ENCODE measurements at regions not wholly inside any gene's neighbourhood (a gene's known extent, or its start where the extent isn't known, plus 50 kb on each side); places are given as distances from the start of the nearest gene placed in this dataset.
"Not testable (repeated sequence)": the region's sequence is repeated elsewhere in the genome, so short reads cannot be mapped to it uniquely, and the experiment has no call there.

DNA sequence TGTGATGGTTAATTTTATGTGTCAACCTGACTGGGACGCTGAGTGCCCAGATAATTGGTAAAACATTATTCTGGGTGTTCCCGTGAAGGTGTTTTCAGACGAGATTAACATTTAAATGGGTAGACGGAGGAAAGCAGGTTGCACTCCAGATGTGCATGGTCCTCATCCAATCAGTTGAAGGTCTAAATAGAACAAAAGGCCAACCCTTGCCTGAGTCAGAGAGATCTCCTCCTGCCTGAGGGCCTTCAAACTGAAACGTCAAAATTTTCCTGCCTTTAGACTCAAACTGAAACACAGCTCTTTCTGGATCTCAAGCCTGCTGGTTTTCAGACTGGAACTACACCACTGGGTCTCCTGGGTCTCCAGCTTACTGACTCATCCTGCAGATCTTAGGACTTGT, 73.5 kb downstream of the NPIPA8 start:
- DNase-seq = not testable (repeated sequence)

DNA sequence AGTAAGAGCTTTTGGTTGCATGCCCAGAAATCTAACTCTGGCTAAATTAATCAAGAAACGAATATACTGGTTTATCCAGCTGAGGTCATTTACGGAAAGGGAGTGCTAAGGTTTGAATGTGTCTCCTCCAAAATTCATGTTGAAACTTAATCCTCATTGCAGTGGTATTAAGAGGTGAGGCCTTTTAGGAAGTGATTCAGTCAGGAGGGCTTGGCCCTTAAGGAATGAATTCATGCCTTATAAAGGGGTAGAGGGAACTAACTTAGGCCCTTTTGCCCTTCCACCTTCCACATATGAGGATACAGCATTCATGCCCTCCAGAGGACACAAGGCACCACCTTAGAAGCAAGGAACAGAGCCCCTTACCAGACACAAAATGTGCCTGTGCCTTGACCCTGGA, 74.7 kb downstream of the NPIPA8 start:
- DNase-seq = not testable (repeated sequence)

- not testable (repeated sequence) for DNase-seq
Observed at GRCh38 chr16:18259496-18260176, 76.9 kb downstream of the NPIPA8 start.

GRCh38 chr16:18252943-18253342, 83.6 kb downstream of the NPIPA8 start:
- not testable (repeated sequence) for DNase-seq

GRCh38 chr16:18230505-18230904, 106.0 kb downstream of the NPIPA8 start:
- not testable (repeated sequence) for DNase-seq

DNA sequence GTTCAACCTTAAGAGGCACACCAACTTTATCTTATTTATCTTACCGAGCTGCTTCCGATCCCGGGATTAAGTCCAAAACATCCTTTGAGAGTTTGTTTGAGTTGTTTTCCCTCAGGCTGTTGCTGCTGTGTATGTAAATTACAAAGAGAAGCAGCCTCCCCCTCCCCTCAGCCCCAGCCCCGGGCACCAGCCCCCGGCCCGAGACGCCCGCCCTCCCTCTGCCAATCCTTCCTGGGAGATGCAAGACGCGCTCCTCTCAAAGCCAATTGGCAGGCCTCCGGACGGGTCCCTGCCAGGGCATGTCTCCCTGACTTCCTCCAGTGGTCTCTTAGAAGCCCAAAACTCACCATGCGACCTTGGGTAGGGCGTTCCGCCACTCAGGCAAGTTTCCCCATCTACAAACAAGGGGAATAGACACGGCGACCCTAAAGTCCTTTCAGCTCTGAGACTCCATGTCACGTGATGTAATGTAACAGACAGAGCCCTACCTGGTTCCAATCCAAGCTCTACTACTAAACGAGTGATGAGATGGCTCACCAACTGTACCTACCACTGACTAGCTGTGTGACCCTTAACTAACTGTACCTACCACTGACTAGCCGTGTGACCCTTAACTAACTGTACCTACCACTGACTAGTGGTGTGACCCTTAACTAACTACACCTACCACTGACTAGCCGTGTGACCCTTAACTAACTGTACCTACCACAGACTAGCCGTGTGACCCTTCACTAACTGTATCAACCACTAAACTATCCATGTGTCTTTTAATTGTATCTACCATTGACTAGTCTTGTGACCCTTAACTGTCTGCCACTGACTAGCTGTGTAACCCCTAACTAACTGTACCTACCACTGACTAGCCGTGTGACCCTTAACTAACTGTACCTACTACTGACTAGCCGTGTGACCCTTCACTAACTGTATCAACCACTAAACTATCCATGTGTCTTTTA, 114.2 kb downstream of the NPIPA8 start:
- not testable (repeated sequence) for DNase-seq

DNA sequence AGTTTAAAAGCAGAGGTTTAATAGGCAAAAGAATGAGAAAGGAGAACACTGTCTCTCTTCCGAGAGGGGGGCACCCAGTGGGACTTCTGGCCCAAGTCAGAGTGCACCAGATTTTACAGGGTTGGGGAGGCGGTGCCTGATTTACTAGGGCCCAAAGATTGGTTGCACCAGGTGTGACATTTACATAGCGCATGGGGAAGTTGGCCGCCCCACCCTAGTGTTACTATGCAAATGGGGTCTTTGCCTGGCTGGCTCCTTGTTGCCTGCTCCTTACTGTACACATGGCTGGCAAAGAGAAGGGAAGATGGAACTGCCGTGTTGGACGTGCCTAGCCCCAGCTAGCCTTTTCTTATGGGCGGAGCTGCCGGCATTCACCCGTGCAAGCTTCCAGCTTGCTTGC, 118.8 kb downstream of the NPIPA8 start:
- not testable (repeated sequence) for DNase-seq

DNA sequence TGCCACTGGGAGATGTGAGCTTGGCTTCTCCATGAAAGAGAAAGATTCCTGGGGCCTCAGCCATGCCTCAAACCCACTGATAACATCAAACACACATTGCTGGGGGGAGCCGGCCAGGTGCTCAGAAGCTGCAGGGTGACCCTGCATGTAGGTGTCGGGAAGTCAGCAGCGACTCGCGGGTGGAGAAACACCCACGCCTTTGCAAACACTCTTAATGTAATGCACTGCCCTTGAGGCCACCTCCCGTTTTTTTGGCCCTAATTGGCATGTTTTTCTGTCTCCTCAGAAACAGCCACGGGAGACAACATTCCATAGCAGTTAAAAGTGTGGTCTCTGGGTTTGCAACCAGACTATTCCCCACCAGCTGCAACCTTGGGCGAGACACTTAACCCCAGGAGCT, 119.7 kb downstream of the NPIPA8 start:
- not testable (repeated sequence) for DNase-seq

GRCh38 chr16:18213810-18214209, 122.7 kb downstream of the NPIPA8 start:
- DNase-seq = not testable (repeated sequence)

GRCh38 chr16:18211505-18211904, 125.0 kb downstream of the NPIPA8 start:
- not testable (repeated sequence) for DNase-seq

DNA sequence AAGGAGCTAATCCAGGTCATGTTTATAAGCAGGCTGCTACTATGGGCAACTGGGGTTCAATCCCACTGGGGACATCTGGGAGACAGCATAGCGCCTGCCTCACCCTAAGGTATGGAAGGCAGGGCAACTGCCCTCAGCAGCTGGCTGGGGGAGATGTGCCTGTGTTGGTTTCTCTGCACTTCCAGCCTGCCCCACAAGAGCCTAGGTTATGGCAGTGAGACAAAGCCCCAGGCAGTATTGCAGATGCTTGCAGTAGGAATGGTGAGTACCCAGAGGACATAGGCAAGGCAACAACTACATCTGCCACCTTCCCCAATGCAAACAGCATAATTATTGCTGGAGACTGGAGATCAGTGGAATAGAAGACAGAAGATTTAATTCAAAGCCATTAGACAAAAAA, 131.8 kb downstream of the NPIPA8 start:
- DNase-seq = not testable (repeated sequence)

DNA sequence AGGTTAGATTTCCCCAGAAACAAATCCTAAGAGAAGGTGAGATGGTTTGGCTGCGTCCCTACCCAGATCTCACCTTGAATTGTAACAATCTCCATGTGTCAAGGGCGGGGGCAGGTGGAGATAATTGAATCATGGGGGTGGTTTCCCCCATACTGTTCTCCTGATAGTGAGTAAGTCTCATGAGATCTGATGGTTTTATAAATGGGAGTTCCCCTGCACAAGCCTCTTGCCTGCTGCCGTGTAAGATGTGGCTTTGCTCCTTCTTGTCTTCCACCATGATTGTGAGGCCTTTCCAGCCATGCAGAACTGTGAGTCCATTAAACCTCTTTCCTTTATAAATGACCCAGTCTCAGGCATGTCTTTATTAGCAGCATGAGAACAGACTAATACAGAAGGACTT, 132.2 kb downstream of the NPIPA8 start:
- not testable (repeated sequence) for DNase-seq

- DNase-seq = not testable (repeated sequence)
Observed at GRCh38 chr16:18201511-18201910, 135.0 kb downstream of the NPIPA8 start.

DNA sequence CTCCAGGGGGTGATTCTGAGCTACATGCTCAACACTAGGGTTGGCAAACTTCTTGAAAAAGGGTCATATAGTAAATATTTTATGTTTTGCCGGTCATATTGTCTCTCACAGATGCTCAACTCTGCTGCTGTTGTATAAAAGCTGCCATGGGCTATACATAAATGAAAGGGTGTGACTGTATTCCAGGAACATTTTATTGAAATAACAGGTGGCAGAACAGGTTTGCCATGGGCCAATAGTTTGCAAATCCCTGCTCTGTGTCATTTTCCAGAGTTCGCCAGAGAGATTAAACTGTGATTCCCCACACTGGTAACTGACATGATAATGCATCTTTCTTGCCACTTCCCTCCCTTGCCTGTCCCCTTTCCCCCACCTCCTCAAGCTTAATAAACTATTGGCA, 144.1 kb downstream of the NPIPA8 start:
- DNase-seq = not testable (repeated sequence)

- DNase-seq = not testable (repeated sequence)
Observed at GRCh38 chr16:18190179-18190578, 146.4 kb downstream of the NPIPA8 start.

DNA sequence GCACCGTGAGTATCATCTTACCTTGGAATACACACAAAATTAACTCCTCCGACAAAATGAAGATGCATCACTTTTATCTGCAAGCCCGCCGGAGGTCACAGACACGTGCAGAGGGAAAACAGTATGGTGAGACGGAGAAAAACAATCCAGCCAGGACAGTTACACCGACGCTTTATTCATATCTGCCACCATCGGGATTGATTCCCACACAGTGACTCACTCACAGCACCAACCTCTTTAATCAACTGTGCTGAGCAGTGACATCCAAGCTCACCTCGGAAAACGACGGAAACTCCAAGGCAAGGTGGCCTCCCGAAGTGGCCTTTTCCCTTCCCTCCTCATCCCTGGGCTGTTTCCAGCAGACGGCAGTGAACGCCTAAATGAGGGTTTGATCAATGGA, 151.8 kb downstream of the NPIPA8 start:
- DNase-seq = not testable (repeated sequence)

DNA sequence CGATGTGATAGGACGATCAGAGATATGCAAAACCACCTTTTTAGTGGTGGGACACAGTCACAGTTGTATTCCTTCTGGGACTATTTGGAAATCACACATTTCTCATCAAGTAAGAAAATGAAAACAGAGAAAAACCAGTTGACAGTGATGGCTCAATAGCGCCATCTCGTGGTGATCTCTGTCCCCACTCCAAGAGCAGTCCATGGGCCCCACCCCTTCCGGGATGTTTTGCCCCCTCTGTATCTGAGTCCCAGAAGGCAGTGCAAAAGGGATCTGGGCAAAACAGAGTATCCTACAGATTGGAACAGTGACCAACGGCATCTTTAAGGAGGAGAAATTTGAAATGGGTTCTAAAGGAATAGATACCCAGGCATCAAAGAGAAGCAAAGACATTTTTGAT, 155.5 kb downstream of the NPIPA8 start:
- DNase-seq = not testable (repeated sequence)

DNA sequence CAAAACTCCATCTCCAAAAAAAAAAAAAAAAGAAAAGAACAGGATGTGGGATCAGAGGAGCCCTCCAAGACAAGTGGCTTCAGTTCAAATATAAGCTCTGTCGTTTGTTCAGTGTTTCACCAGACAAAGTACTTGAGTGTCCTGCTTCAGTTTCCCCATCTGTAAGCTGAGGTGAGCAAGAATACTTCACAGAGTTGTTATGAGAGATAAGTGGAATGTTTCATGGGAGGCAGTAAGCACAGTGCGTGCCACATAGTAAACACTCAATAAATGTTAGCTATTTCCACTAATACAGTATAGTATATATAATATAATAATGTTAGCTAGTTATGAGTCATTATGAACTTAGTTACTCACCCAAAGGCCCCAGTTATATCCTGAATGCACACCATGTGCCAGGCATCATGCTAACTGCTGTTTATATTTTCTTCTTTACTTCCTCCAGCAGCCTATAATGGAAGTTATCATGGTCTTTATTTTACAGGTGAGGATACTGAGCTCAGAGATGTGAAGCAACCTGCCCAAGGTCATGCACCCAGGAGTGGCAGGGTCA, 162.5 kb downstream of the NPIPA8 start:
- not testable (repeated sequence) for DNase-seq

GRCh38 chr16:18162293-18162692, 174.2 kb downstream of the NPIPA8 start:
- DNase-seq = not testable (repeated sequence)

- DNase-seq = not testable (repeated sequence)
Observed at GRCh38 chr16:18161224-18161623, 175.3 kb downstream of the NPIPA8 start.

DNA sequence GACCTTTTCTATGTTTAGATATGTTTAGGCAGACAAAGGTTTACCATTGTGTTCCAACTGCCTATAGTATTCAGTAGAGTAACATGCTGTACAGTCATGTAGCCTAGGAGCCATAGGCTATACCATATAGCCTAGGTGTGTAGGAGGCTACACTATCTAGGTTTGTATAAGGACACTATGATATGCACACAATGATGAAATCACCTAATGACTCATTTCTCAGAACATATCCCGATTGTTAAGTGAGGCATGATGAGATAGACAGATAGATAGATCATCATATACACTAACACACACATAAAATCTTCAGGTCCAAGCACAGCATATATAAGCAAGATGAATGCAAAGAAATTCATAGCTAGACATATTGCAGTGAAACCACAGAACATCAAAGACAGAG, 177.4 kb downstream of the NPIPA8 start:
- DNase-seq = not testable (repeated sequence)

DNA sequence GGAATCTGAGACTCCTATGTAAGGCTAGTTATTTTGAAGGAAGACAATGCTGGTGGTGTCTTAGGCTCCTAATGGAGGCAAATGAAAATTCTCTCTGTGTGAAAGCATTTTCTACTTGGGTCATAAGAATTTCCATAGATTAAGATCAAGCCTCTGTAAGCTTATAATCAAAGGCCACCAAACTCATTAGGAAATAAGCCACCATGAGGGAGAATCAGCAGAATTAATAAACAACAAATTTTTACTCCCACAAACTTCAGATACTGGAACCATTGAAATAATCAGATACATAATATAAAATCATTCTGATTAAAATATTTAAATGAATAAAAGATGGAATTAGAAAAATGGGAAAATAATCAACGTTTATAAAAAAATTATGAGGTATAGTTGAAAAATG, 178.7 kb downstream of the NPIPA8 start:
- DNase-seq = not testable (repeated sequence)

DNA sequence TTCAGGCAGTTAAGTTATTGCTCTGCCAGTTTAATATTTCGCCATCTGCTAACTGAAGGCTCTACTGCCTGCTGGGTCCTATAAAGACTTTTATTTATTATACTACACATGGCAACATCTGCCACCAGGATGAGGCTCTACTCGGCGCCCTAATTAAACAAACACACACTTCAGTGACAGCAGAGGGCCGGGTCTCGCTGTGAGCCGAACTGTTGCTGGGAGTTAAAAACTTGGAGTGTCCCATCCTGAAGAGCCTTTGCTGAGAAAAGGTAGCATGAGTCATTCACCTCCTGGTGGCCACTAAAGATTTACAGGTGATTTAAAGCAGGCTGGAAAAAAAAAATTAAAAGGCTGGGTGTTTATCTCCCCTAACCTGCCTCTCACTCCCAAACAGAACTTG, 183.7 kb downstream of the NPIPA8 start:
- not testable (repeated sequence) for DNase-seq
